GM21447 (cell line): ENCODE measurements at regions not wholly inside any gene's neighbourhood (a gene's known extent, or its start where the extent isn't known, plus 50 kb on each side); places are given as distances from the start of the nearest gene placed in this dataset.

Experiments used
- ATAC-seq: cut with Tn5 transposase; IDR thresholded peaks from one replicate; pipeline ENCODE4 v1.9.1; 2021; ENCODE audit not compliant: unreplicated experiment

DNA sequence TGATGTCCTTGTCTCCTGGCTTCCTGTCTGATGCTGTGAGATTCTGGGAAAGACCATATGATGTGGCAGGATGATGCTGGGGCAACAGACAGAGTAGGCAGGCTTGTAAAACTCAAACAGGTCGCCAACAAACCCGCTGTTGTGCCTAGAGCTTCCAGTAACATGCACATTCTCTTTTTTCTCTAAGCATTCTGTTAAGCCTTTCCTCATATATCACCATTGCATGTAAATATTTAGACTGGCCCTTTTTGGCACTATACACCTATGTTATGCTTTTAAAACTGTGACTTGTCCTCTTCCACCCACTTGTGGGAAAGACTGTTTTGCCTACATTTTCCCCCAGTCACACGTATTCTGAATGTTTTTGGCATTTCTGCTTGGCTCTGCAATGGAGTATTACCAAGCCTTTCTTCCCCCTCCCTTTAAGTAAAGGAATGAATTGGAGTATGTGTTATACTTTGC lies 250.4 kb upstream of the TANK start:
- ATAC-seq = no peak

DNA sequence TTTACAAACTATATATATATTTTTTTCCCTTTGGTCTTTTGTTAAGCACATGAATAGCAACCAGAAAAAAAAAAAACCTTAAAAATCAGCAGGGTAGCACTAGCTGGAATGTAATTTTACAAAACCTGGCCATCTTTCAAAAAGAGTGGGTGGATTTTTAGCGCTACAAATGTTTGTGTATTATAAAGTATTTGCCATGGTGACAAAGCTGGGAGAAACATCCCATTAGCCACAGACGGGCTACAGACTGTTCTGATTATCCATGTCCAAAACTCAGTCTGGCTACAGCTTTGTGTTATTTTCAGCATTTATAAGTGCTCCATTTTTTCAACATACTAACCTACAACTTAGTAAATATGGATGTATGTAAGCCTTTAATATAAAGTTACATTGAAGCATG lies 249.5 kb upstream of the TANK start:
- no peak for ATAC-seq

DNA sequence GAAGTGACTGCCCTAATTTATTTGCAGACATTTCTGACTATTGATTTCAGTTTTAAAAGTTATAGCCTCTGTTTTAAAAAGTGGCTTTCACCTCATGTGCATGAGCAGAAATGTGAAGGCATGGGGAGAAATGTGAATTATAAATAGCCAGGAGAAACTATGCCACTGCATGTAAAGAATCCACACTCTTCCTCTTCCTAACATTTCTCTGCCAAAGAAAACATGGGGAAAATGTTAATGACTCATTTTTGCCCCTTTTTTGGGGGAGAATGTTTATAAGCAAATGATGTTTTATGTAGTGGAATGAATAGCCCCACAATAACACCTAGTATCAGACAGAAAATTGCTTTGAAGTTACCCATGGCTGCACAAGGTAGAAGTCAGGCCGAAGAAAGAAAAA lies 249.0 kb upstream of the TANK start:
- ATAC-seq = no peak

DNA sequence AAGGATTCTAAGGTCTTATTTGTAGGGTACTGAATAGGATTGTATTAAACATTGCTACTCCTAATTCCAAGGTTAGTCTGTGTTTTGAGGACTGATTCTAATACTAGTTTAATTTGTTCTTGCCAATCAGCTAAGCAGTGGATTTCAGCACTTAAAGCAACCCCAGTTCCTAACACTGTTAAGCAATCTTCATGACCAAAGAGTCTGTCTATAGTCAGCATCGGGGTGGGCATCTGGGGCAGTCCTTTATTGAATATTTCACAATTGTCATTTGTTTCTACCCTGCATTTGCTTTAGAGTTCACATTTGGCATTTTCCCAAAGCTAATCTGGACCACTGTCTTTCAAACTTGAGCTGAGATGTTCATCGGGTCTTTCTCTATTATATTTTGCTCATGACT lies 248.0 kb upstream of the TANK start:
- no peak for ATAC-seq

DNA sequence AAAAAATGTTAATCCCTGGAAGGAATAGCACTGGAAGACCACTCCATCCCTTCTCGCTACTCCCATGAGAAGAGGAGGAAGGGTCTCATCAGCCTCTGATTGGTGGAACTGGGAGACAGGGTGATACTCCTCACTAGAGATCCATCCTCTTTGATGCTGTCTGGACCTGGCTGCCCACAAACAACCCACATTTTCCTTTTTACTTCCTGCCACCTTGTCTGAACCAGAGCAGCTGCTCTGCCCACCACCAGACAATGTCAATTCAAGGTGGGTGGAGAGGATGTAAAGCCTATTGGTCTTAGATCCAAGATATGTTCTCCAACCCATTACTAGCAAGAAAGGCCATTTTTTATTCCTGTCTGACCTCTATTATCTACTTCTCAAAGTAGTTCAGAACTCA lies 246.9 kb upstream of the TANK start:
- ATAC-seq = no peak

DNA sequence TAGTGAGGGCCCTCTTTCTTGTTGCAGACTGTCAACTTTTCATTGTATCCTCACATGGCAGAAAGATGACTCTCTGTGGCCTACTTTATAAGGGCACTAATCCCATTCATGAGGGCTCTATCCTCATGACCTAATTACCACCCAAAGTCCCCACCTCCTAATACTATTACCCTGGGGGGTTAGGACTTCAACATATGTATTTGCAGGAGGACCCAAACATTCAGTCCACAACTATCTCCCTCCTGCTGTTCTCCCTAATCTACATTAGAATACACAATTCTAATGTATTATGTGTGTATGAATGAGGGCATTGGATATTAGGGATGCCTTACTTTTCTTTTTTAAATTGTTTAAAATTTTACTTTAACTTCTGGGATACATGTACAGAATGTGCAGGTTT lies 246.0 kb upstream of the TANK start:
- ATAC-seq = no peak

DNA sequence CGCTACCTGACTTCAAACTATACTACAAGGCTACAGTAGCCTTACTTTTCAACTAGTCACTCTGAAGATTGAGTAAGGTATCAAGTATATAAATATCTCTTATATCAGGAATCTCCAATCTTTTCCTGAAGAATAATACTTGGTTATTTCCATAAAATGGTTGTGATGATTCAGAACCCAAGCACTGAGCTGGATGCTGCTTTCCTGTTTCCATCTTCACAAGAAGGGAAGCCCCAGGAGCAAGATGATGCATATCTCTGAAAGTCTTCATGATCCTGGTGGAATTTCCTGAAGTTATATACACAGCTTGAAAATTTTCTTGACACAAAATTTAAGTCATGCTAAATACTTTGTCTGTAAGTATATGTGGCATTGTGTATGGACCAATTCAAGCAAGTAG lies 243.9 kb upstream of the TANK start:
- no peak for ATAC-seq

DNA sequence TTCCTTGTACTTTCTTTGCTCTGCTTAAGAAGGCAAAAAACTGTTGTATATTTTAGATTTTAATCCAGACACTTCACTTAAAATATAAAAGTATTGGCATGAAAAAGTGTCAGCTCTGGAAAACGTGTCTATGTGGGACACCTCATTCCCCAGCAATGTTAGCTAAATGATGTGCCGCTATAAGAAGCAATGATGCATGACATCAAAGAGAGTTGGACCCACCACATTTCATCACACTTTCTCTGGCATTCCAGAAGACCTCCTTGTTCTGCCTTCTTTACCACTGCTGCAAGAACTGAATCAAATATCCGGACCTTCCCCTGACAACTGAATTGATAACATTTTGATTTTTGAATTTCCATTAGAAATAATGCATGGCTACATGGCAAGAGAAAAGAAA lies 242.4 kb upstream of the TANK start:
- ATAC-seq = no peak

DNA sequence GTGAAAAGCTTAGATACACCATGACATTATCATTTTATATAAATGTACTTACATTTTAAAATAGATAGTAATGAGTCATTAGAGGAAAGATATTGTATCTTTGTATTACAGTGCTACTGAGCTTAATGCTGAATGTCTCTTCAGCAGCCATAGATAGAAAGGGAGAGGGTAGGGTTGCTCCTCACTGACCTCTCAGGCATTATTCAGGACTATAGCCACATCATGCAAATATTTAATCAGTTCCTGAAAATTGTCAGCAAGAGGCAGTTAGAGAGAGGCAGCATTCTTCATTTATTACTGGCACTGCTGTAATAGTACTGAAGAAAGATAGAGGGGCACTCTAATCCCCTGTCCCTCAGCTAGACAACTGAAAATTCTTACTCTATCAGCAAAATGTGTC lies 242.0 kb upstream of the TANK start:
- ATAC-seq = no peak

DNA sequence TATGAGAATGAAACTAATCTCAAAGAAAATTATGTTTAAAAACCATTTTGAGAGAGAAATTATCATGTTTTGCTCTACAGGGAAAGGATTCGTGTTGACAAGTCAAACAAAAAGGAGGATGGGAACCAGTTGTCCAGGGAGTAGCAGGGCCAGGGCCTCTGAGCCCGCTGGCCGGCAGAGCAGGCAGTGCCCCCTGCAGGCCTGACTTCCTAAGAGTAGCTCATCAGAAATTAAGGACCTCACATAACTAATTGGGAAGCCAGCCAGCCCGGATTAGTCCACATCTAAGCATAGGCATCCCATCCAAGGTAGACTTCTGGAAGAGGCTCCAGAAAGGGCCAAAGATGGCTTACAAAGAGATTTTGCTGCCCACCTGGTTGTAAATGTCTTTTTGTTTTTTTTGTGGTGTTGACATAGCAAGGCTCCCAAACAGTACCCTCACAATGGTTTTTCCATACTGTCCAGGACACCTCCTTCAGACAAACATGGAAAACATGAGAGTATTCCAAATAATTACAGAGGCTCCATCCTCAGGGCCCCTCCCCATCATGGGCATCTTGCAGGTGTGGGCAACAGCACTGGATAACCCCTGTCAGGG lies 241.2 kb upstream of the TANK start:
- no peak for ATAC-seq

DNA sequence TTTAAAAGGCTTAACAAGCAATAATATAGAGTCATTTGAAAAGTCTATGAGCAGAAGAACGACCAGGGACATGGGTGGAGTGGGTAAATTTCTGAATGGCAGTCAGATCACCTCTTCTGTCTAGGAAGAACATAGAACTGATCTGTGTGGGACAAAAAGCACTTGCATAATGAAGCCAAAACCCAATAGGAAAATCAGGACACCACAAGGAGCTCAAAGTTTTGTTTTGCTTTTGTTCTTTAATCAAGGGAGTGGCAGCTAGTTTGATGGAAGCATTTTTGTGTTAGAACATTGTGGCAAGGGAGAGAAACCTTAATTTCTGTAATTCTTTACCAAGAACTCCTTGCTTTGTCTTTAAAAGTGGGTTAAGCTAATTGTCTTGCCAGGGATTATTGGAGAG lies 240.2 kb upstream of the TANK start:
- ATAC-seq = no peak

DNA sequence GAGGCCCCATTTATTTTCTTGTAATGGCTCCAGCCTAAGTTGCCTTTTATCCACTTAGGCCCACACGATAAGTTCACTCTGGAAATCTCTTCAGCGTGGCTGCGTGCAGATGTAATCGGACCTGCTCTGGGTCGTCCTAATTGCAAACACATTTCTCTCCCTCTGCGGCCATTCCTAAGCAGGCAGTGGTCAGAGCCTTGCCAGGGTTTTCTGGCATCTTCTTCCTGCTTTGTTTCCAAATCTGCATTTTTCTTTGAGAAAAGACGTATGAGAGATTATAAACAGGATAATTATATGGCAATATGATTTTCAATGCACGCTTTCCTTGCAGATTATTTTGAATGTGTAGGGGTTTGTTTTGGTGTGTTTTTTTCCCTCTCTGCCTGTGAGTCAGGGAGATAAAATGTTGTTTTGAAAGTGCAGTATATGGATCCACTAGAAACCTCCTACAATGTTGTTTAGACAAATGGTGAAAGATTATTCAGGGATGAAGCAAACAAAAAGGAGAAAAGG lies 239.4 kb upstream of the TANK start:
- no peak for ATAC-seq

DNA sequence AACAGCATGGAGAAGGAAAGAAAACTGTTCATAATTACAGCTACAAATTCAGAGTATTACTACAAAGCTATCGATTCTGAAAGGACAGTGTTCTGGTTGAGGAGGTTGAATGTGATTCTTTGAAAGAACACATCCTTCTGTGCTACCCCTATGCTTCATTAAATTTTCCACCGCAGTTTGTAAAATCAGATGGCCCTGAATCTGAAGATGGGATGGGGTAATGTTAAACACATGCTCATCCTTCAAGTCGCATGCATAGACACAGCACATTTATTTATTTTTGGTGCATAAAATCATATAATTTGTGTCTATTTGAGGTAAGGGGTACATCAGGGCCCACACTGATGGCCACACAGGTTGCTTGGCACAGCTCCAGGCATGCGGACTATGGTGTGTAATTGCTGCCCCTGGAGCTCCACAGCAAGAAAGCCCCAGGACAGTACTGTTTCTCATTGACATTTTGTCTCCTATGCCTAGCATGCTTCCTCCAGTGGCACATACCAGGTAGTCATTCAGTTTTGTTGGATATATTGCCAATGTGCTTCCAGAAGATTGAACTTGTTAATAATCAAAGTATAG lies 238.8 kb upstream of the TANK start:
- ATAC-seq = no peak

DNA sequence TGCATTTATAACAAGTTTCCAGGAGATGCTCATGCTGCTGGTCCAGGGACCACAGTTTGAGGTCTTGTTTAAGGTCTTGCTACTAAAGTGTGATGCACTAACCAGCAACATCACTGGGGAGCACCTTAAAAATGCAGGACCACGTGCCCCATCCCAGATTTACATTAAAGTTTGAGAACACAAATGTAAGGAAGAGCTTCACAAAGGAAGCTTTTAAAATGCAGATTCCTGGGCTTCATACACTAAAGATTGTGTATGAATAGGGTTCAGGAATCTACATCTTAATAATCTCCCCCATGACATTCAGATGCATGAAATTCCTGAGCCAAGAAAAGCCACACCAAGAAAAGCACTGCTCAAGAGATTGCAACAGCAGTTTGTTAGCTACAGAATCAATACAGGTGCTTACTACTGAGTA lies 235.3 kb upstream of the TANK start:
- no peak for ATAC-seq

DNA sequence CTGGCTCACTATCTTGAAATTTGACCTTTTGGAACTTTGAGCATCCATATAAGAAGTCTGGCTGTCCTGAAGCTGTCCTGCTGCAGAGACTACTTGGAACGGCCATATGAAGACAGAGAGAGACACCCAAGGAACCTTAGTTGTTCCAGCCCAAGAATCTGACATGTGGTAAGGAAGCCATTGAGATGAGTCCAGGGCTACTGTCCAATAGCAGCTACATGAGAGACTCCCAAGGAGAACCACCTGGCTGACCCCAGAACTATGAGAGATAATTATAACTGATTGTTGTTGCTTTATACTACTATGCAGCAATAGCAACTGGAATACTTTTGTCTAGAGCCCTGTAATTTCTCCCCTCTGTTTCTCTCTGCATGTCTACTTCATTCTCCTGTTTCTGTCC lies 234.3 kb upstream of the TANK start:
- no peak for ATAC-seq

DNA sequence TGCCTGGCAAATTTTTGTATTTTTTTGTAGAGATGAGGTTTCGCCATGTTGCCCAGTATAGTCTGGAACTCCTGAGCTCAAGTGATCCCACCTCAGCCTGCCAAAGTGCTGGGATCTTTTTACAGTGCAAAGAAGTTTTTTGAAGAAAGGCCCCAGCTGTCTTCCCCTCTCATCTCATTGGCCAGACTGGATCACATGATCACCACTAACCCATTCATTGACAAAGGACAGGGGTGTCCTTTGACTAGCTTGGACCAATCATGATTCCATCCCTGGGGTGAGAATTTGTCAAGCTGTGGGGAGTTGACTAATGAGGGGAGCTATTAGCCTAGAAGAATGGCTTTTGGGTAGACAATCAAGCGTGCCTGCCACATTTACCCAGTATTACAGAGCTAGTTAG lies 232.9 kb upstream of the TANK start:
- no peak for ATAC-seq

DNA sequence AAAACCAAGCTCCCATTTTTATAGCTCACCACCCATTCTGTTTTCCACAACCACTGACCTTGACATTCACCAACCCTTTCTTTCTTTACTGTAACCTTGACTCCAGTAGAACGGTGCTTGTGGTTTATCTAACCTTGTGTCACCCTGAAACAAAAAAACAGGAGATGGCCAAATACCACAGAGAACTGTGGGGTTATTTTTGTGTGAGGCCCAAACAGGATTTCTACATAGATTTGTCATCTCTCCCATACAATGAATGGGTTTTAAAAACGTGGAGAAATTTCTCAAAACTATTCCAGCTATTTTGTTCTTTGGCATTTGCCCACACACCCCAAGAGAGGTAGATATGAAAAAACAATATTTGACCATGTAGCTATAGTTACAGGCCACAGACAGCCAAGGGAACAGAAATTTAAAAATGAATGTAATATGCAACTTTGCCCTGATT lies 231.3 kb upstream of the TANK start:
- ATAC-seq = no peak

DNA sequence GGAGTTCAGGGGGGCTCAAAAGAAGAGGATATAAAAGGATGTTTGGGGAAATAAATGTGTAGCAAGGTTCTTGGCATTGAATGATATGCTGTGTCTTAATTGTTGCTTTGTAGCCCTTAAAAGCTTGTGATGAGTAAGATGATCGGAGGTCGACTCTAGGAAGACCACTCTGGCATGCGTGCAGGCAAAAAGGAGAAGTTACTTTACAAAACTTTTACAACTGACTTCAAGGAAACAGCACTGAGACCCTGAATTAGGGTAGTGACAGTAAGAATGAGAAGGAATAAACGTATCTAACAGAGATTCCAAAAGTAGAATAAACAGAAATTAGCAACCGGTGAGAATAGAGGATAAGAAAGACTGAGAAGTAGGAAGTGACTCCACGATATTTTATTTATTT lies 228.7 kb upstream of the TANK start:
- ATAC-seq = no peak

DNA sequence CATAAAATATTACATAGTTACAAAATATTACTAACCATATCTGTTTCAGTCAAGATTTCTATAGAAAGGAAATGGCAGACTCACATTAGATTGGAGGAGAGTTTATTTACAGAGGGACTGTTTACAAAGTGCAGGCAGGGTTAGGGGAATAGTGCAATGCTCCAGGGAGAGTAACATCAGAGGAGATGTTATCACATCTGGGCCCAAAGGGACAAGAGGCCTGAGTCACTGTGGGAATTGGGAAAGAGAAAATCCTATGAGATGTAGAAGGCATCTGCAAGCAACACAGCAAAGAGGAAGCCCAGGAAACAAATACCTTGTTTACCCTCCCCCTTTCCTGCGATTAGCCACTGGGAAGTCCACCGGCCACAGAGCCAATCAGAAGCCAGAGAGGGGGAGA lies 227.3 kb upstream of the TANK start:
- ATAC-seq = no peak

DNA sequence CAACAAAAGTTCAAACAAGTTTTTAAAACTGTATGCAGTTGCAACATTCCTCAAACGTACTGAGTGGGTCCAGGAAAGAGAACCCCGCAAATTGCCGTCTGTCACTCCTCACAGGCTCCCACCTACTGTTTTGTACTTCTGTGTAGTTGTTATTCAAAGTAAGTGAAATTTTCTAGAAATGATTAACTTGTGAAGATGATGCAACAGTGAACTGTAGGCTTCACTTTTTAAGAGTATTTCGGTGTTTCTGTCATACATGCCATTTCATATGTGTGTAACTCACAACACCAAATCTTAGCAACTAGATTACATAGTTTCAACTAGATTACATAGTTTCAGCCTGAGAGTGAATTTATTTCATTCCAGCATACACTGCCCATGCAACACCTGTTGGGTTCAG lies 226.0 kb upstream of the TANK start:
- no peak for ATAC-seq

DNA sequence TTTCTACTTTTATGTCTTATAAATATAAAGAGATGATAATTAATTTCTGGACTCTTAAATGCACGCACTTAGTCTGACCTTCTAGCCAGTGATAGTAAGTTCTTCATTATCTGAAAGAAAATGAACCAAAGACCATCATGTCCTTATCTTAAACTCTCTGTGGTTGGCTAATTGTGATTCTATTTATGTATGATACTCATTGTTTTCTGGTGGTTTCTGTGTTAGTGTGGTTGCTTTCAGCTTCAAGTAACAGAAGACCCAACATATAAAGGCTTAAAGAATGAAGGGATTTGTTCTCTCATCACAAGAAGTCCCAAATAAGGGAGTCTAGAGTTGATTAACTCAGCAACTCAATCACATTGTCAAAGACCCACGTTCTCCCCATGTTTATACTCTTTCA lies 225.2 kb upstream of the TANK start:
- ATAC-seq = no peak

DNA sequence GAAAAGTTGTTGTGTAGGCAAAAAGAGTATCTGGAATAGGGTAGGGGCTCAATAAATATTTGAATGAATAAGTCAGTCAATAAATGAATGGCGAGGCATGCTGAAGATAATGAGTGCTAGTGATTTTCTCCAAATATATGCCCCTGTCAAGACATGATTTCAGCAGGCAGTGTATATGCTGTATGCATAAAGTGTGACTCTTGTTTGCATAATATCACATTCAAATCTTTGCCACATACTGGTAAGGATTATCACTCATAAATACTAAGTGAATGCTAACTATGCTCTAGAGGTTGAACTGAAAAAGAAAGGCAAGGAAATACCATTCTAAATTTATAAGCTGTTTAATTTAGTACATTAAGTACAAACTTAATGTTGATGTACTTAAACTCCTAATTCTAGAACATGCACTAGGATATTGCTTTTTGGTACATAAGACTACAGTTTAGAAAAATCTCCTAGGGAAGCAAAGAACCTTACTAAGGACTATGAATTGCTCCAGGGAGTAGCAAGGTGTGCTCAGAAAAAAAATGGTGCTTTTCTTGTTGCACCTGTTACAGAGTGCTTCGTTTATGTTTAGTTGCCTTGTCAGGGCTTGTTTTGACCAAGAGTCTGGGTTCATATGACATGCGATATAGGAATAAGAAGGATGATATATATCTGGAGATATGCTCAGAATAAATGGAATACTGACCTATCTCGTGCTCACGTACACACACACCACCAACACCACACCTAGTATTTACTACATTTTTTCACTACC lies 224.0 kb upstream of the TANK start:
- no peak for ATAC-seq
